WTC11 (cell line): ENCODE measurements at regions not wholly inside any gene's neighbourhood (a gene's known extent, or its start where the extent isn't known, plus 50 kb on each side); places are given as distances from the start of the nearest gene placed in this dataset.

Experiments
- ATAC-seq: fragments of 200-7000 bp; cut with Tn5 transposase; 2 replicates; pipeline ENCODE4 v1.10.0; 2021; ENCODE audit warnings: mild to moderate bottlenecking, moderate library complexity
- CTCF ChIA-PET: fragments of 300-600 bp; sonication (Branson Sonifier 250); formaldehyde crosslinking; loops from one replicate; lab custom pipeline; 2021; ENCODE audit warnings: antibody characterized with exemption; lab: Charles Lee
- POLR2A ChIA-PET: fragments of 350-600 bp; sonication (Branson Sonifier 250); formaldehyde crosslinking; loops from one replicate; lab custom pipeline; 2021; ENCODE audit warnings: antibody characterized with exemption; lab: Charles Lee
- DNase-seq: peaks from one replicate; pipeline ENCODE4 v3.0.0; 2021; ENCODE audit warnings: low spot score
- H3K27ac Mint-ChIP-seq: 2 replicates; pipeline ENCODE4 v1.8.0; 2021; ENCODE audit warnings: mixed read lengths
- H3K27me3 Mint-ChIP-seq: 2 replicates; pipeline ENCODE4 v1.8.0; 2021; ENCODE audit warnings: low read depth, mild to moderate bottlenecking, moderate library complexity, mixed read lengths
- H3K36me3 Mint-ChIP-seq: 2 replicates; pipeline ENCODE4 v1.8.0; 2021; ENCODE audit warnings: mixed read lengths
- H3K4me1 Mint-ChIP-seq: 2 replicates; pipeline ENCODE4 v1.8.0; 2022; ENCODE audit warnings: mixed read lengths
- H3K4me3 Mint-ChIP-seq: 2 replicates; pipeline ENCODE4 v1.8.0; 2021; ENCODE audit warnings: mild to moderate bottlenecking, moderate library complexity, mixed read lengths
- H3K9me3 Mint-ChIP-seq: 2 replicates; pipeline ENCODE4 v1.8.0; 2021; ENCODE audit warnings: mixed read lengths
- CBFB ChIP-seq: sonication (generic); formaldehyde crosslinking; IDR thresholded peaks from 2 replicates; pipeline ENCODE4 v1.8.1; 2022; ENCODE audit warnings: mild to moderate bottlenecking, low read depth, missing genetic modification reagents
- E2F5 ChIP-seq: sonication (generic); formaldehyde crosslinking; IDR thresholded peaks from 2 replicates; pipeline ENCODE4 v1.8.1; 2022; ENCODE audit warnings: mild to moderate bottlenecking, moderate library complexity, missing genetic modification reagents
- ELF4 ChIP-seq: sonication (generic); formaldehyde crosslinking; IDR thresholded peaks from 2 replicates; pipeline ENCODE4 v1.8.1; 2022; ENCODE audit warnings: low read depth, mild to moderate bottlenecking, moderate library complexity, missing genetic modification reagents
- HMGA2 ChIP-seq: fragments of 250-450 bp; sonication (Bioruptor Pico); IDR thresholded peaks from 2 replicates; pipeline ENCODE4 v1.4.0; 2021; ENCODE audit warnings: mild to moderate bottlenecking, moderate library complexity
- JAZF1 ChIP-seq: fragments of 250-450 bp; sonication (Bioruptor Pico); IDR thresholded peaks from 2 replicates; pipeline ENCODE4 v1.9.0; 2021; ENCODE audit warnings: moderate library complexity, mild to moderate bottlenecking, inconsistent platforms
- MAX ChIP-seq: sonication (generic); formaldehyde crosslinking; IDR thresholded peaks from 2 replicates; pipeline ENCODE4 v1.8.0; 2022; ENCODE audit warnings: mild to moderate bottlenecking, missing genetic modification reagents
- MXD4 ChIP-seq: fragments of 250-450 bp; sonication (Bioruptor Pico); IDR thresholded peaks from 2 replicates; pipeline ENCODE4 v1.8.0; 2021; ENCODE audit warnings: mild to moderate bottlenecking, moderate library complexity, borderline replicate concordance
- NFATC4 ChIP-seq: fragments of 250-450 bp; sonication (Bioruptor Pico); IDR thresholded peaks from 2 replicates; pipeline ENCODE4 v1.9.0; 2021; ENCODE audit warnings: mild to moderate bottlenecking
- NR1H2 ChIP-seq: sonication (generic); formaldehyde crosslinking; IDR thresholded peaks from 2 replicates; pipeline ENCODE4 v1.9.0; 2021; ENCODE audit warnings: mild to moderate bottlenecking, moderate library complexity, missing genetic modification reagents
- SMAD4 ChIP-seq: sonication (generic); formaldehyde crosslinking; IDR thresholded peaks from 2 replicates; pipeline ENCODE4 v1.8.0; 2022; ENCODE audit warnings: mild to moderate bottlenecking, missing genetic modification reagents
- SP1 ChIP-seq: sonication (generic); formaldehyde crosslinking; conservative IDR thresholded peaks from 2 replicates; pipeline ENCODE4 v1.8.1; 2022; ENCODE audit warnings: missing genetic modification reagents
- USF1 ChIP-seq: sonication (generic); formaldehyde crosslinking; IDR thresholded peaks from 2 replicates; pipeline ENCODE4 v1.8.0; 2022; ENCODE audit warnings: mild to moderate bottlenecking, missing genetic modification reagents
- ZNF219 ChIP-seq: sonication (generic); formaldehyde crosslinking; IDR thresholded peaks from 2 replicates; pipeline ENCODE4 v1.8.0; 2023; ENCODE audit warnings: missing genetic modification reagents, mild to moderate bottlenecking, borderline replicate concordance
- ZNF263 ChIP-seq: sonication (generic); formaldehyde crosslinking; IDR thresholded peaks from 2 replicates; pipeline ENCODE4 v1.8.1; 2022; ENCODE audit warnings: low read depth, mild to moderate bottlenecking, moderate library complexity, missing genetic modification reagents
- ZNF532 ChIP-seq: fragments of 250-450 bp; sonication (Bioruptor Pico); IDR thresholded peaks from 2 replicates; pipeline ENCODE4 v1.9.0; 2021; ENCODE audit warnings: mild to moderate bottlenecking, borderline replicate concordance
- ZNF671 ChIP-seq: fragments of 250-450 bp; sonication (Bioruptor Pico); IDR thresholded peaks from 2 replicates; pipeline ENCODE4 v1.8.0; 2021; ENCODE audit warnings: mild to moderate bottlenecking
- TF ChIP-seq, protein P1 (sequence below): sonication (generic); formaldehyde crosslinking; IDR thresholded peaks from 2 replicates; pipeline ENCODE4 v1.8.1; 2022; ENCODE audit warnings: mild to moderate bottlenecking, missing genetic modification reagents, moderate library complexity, borderline replicate concordance
- TF ChIP-seq, protein P2 (sequence below): sonication (generic); formaldehyde crosslinking; IDR thresholded peaks from 2 replicates; pipeline ENCODE4 v1.8.0; 2022; ENCODE audit warnings: missing genetic modification reagents

GRCh38 chr2:104704496-104705245, 149.2 kb upstream of the POU3F3 start:
- DNase-seq (no peak), ATAC-seq (no peak)
- H3K4me1 Mint-ChIP-seq, result peaks cover 49% of the 10 kb centered on the region
- no peak overlapping the region for H3K4me3 Mint-ChIP-seq
- no peak overlapping the region for H3K27ac Mint-ChIP-seq
- H3K9me3 Mint-ChIP-seq, result no peaks in the 10 kb centered on the region
- H3K27me3 Mint-ChIP-seq, result no peaks in the 10 kb centered on the region
- H3K36me3 Mint-ChIP-seq, result no peaks in the 10 kb centered on the region
- POLR2A ChIA-PET, result no interaction called here
- CTCF ChIA-PET, result no interaction called here
- TF ChIP-seq NFATC4 (CRISPR knock-in tag) (no peak), ZNF219 (CRISPR knock-in tag) (no peak), HMGA2 (no peak), JAZF1 (CRISPR knock-in tag) (no peak), USF1 (CRISPR knock-in tag) (no peak), SMAD4 (CRISPR knock-in tag) (no peak), E2F5 (no peak), MAX (CRISPR knock-in tag) (no peak), MXD4 (CRISPR knock-in tag) (no peak), SP1 (CRISPR knock-in tag) (no peak), ZNF532 (CRISPR knock-in tag) (no peak), NR1H2 (CRISPR knock-in tag) (no peak), ELF4 (no peak), CBFB (no peak), ZNF671 (CRISPR knock-in tag) (no peak), ZNF263 (CRISPR knock-in tag) (no peak)
- TF ChIP-seq, protein P1, sequence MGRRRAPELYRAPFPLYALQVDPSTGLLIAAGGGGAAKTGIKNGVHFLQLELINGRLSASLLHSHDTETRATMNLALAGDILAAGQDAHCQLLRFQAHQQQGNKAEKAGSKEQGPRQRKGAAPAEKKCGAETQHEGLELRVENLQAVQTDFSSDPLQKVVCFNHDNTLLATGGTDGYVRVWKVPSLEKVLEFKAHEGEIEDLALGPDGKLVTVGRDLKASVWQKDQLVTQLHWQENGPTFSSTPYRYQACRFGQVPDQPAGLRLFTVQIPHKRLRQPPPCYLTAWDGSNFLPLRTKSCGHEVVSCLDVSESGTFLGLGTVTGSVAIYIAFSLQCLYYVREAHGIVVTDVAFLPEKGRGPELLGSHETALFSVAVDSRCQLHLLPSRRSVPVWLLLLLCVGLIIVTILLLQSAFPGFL, result no peak

DNA sequence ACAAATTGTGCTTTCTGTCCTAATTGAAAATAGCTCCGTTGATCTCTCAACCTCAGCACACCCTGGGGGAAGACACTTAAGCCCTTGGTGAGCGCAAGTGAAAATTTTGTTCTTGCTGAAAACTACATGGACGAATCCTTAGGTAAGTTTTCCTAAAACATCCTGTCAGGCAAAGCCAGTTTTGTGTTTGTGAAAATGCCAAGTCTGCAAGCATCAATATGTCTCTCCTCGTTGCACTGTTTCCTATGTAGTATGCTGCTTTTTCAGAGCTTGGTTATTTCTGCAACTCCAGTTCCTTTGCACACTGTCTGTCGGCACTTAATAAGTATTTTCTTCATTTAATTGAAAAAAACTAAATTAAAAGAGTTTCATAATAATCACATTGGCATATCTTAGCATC, 146.9 kb upstream of the POU3F3 start:
- CTCF ChIA-PET, result interaction anchor here (0.7 kb wide), 1 partner anchor 40 kb away, joined by 3 read pairs; no protein-coding TSS in a partner anchor
- H3K4me3 Mint-ChIP-seq, result no peak overlapping the region
- no peaks in the 10 kb centered on the region for H3K27me3 Mint-ChIP-seq
- TF ChIP-seq, protein P2, sequence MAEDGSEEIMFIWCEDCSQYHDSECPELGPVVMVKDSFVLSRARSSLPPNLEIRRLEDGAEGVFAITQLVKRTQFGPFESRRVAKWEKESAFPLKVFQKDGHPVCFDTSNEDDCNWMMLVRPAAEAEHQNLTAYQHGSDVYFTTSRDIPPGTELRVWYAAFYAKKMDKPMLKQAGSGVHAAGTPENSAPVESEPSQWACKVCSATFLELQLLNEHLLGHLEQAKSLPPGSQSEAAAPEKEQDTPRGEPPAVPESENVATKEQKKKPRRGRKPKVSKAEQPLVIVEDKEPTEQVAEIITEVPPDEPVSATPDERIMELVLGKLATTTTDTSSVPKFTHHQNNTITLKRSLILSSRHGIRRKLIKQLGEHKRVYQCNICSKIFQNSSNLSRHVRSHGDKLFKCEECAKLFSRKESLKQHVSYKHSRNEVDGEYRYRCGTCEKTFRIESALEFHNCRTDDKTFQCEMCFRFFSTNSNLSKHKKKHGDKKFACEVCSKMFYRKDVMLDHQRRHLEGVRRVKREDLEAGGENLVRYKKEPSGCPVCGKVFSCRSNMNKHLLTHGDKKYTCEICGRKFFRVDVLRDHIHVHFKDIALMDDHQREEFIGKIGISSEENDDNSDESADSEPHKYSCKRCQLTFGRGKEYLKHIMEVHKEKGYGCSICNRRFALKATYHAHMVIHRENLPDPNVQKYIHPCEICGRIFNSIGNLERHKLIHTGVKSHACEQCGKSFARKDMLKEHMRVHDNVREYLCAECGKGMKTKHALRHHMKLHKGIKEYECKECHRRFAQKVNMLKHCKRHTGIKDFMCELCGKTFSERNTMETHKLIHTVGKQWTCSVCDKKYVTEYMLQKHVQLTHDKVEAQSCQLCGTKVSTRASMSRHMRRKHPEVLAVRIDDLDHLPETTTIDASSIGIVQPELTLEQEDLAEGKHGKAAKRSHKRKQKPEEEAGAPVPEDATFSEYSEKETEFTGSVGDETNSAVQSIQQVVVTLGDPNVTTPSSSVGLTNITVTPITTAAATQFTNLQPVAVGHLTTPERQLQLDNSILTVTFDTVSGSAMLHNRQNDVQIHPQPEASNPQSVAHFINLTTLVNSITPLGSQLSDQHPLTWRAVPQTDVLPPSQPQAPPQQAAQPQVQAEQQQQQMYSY (CRISPR knock-in tag), result no peak
- POLR2A ChIA-PET, result no interaction called here
- peaks cover 43% of the 10 kb centered on the region for H3K4me1 Mint-ChIP-seq
- no peaks in the 10 kb centered on the region for H3K36me3 Mint-ChIP-seq
- DNase-seq (no peak), ATAC-seq (no peak)
- no peaks in the 10 kb centered on the region for H3K9me3 Mint-ChIP-seq
- H3K27ac Mint-ChIP-seq, result no peak overlapping the region; the same call in 1 of the 2 replicates
